HCT116 (cell line): ENCODE measurements at regions not wholly inside any gene's neighbourhood (a gene's known extent, or its start where the extent isn't known, plus 50 kb on each side); places are given as distances from the start of the nearest gene placed in this dataset.

ENCODE experiments used
- ATAC-seq: fragments of 200-7000 bp; cut with Tn5 transposase; 2 replicates; pipeline ENCODE4 v1.9.1; 2020; ENCODE audit warnings: mild to moderate bottlenecking, moderate library complexity
- BruUV-seq: library from RNA; stranded (reverse); fragments of 400-500 nt; replicated peaks from 2 replicates; lab custom pipeline; 2021; lab: Mats Ljungman, UMichigan
- CTCF ChIA-PET: fragments of 300-600 bp; sonication (Branson Sonifier 250); formaldehyde crosslinking; loops from one replicate; lab custom pipeline; 2021; ENCODE audit warnings: antibody characterized with exemption; lab: Charles Lee
- POLR2A ChIA-PET: fragments of 300-600, 350-600 bp; sonication (Branson Sonifier 250); formaldehyde crosslinking; loops from one replicate; lab custom pipeline; 2021; ENCODE audit warnings: antibody characterized with exemption; lab: Charles Lee
- RAD21 ChIA-PET, 2 experiments: fragments of 300-600 bp; sonication (Branson Sonifier 250); formaldehyde crosslinking; loops; one replicate each; lab custom pipeline; 2023; ENCODE audit warnings: low total read pairs in 2 of 2; ENCODE audit not compliant: uncharacterized antibody in 2 of 2, unreplicated experiment in 2 of 2, low non-redundant PET in 1 of 2; lab: Charles Lee
- DNase-seq: peaks from one replicate; pipeline ENCODE4 v3.0.0-alpha.2; 2010; ENCODE audit warnings: low read depth, low spot score
- H2AFZ ChIP-seq: fragments of 200-600 bp; shearing (Covaris generic), sonication (generic); 2 replicates; pipeline ENCODE4 v1.6.1; 2017; ENCODE audit warnings: low read depth, mixed run types, mixed read lengths, antibody characterized with exemption, low read length; ENCODE audit not compliant: poor library complexity, severe bottlenecking
- H3K27ac ChIP-seq: 2 replicates; pipeline ENCODE4 v1.5.1; 2012; ENCODE audit warnings: low read depth, low read length
- H3K27me3 ChIP-seq: fragments of 200-600 bp; sonication (generic); 2 replicates; pipeline ENCODE4 v1.6.1; 2016; ENCODE audit warnings: mixed run types, low read length, mixed read lengths; ENCODE audit not compliant: insufficient read depth
- H3K36me3 ChIP-seq, 2 experiments: fragments of 200-500 bp in 1 of 2; fragments of 200-600 bp in 1 of 2; sonication (Bioruptor generic) in 1 of 2; sonication (generic) in 1 of 2; 2 replicates each; pipeline versions ENCODE4 v1.5.1 to v1.6.1; 2014 to 2016; ENCODE audit warnings: low read length in 2 of 2, inconsistent platforms in 1 of 2, mixed read lengths in 1 of 2, mixed run types in 1 of 2; ENCODE audit not compliant: insufficient read depth in 2 of 2, control insufficient read depth in 1 of 2
- H3K4me1 ChIP-seq, 2 experiments: fragments of 200-600 bp in 1 of 2; sonication (generic) in 1 of 2; 2 replicates each; pipeline versions ENCODE4 v1.5.1 to v1.6.1; 2012 to 2017; ENCODE audit warnings: low read length in 2 of 2, inconsistent platforms in 1 of 2, mild to moderate bottlenecking in 1 of 2, mixed read lengths in 1 of 2, mixed run types in 1 of 2, moderate library complexity in 1 of 2; ENCODE audit not compliant: insufficient read depth in 2 of 2, control insufficient read depth in 1 of 2
- H3K4me2 ChIP-seq: fragments of 200-600 bp; sonication (generic); 2 replicates; pipeline ENCODE4 v1.6.1; 2017; ENCODE audit warnings: mixed run types, low read length, mixed read lengths
- H3K4me3 ChIP-seq, 2 experiments: fragments of 200-600 bp in 1 of 2; sonication (generic) in 1 of 2; replicated peaks in 1 of 2; 2 replicates each; pipeline ENCODE4 v1.5.1; 2011 to 2016; ENCODE audit warnings: low read length in 2 of 2, control low read depth in 1 of 2, low read depth in 1 of 2, mild to moderate bottlenecking in 1 of 2, mixed read lengths in 1 of 2, mixed run types in 1 of 2
- H3K79me2 ChIP-seq: fragments of 200-600 bp; sonication (generic); 2 replicates; pipeline ENCODE4 v1.6.1; 2017; ENCODE audit warnings: mild to moderate bottlenecking, mixed run types, low read length, moderate library complexity, mixed read lengths; ENCODE audit not compliant: insufficient read depth
- H3K9ac ChIP-seq: fragments of 200-600 bp; sonication (generic); 2 replicates; pipeline ENCODE4 v1.6.1; 2016; ENCODE audit warnings: low read length, mixed read lengths
- H3K9me2 ChIP-seq: fragments of 200-600 bp; sonication (generic), shearing (Covaris generic); 2 replicates; pipeline ENCODE4 v1.6.1; 2017; ENCODE audit warnings: mixed run types, mild to moderate bottlenecking, moderate library complexity; ENCODE audit not compliant: insufficient read depth
- H3K9me3 ChIP-seq, 2 experiments: fragments of 200-500 bp in 1 of 2; fragments of 200-600 bp in 1 of 2; sonication (Bioruptor generic) in 1 of 2; sonication (generic) in 1 of 2; 2 replicates each; pipeline ENCODE4 v1.6.1; 2014 to 2017; ENCODE audit warnings: low read length in 2 of 2, mixed read lengths in 2 of 2, inconsistent platforms in 1 of 2, low read depth in 1 of 2, mild to moderate bottlenecking in 1 of 2, mixed run types in 1 of 2, moderate library complexity in 1 of 2; ENCODE audit not compliant: control insufficient read depth in 1 of 2, insufficient read depth in 1 of 2
- H4K20me1 ChIP-seq: fragments of 200-600 bp; sonication (generic), shearing (Covaris generic); 2 replicates; pipeline ENCODE4 v1.6.1; 2017; ENCODE audit warnings: mixed run types, mild to moderate bottlenecking, moderate library complexity; ENCODE audit not compliant: insufficient read depth
- CBX3 ChIP-seq: IDR thresholded peaks from 2 replicates; pipeline ENCODE4 v1.6.1; 2012; ENCODE audit warnings: low read depth
- CEBPB ChIP-seq: IDR thresholded peaks from 2 replicates; pipeline ENCODE4 v1.6.1; 2012; ENCODE audit warnings: low read depth
- EGR1 ChIP-seq: IDR thresholded peaks from 2 replicates; pipeline ENCODE4 v1.6.1; 2012; ENCODE audit warnings: low read depth
- FOSL1 ChIP-seq: IDR thresholded peaks from 2 replicates; pipeline ENCODE4 v1.6.1; 2012; ENCODE audit warnings: low read depth
- JUND ChIP-seq: IDR thresholded peaks from 2 replicates; pipeline ENCODE4 v1.6.1; 2012
- POLR2A ChIP-seq: IDR thresholded peaks from 2 replicates; pipeline ENCODE4 v1.7.0; 2011; ENCODE audit warnings: borderline replicate concordance; ENCODE audit not compliant: insufficient read depth, insufficient read length; ENCODE audit errors: extremely low read depth
- POLR2AphosphoS5 ChIP-seq: IDR thresholded peaks from 2 replicates; pipeline ENCODE4 v1.6.1; 2011; ENCODE audit warnings: mild to moderate bottlenecking, low read depth, low read length, moderate library complexity
- RAD21 ChIP-seq: IDR thresholded peaks from 2 replicates; pipeline ENCODE4 v1.6.1; 2012; ENCODE audit warnings: low read depth, mild to moderate bottlenecking
- SIN3A ChIP-seq: IDR thresholded peaks from 2 replicates; pipeline ENCODE4 v1.6.1; 2012; ENCODE audit warnings: low read depth
- ZFX ChIP-seq: fragments of 450-650 bp; IDR thresholded peaks from 2 replicates; pipeline ENCODE4 v1.6.1; 2017
- ZNF274 ChIP-seq: fragments of 200-500 bp; sonication (Bioruptor generic); IDR thresholded peaks from 2 replicates; pipeline ENCODE4 v1.6.1; 2014; ENCODE audit warnings: mild to moderate bottlenecking, low read depth, low read length, inconsistent platforms
- intact Hi-C: fragments of 100-400 bp; cut with micrococcal nuclease; formaldehyde crosslinking; loops from 2 replicates; pipeline ENCODE4 v1.10.0; 2022
- TF ChIP-seq, protein P1 (sequence below): IDR thresholded peaks from 2 replicates; pipeline ENCODE4 v1.6.1; 2012
- TF ChIP-seq, protein P2 (sequence below): IDR thresholded peaks from 2 replicates; pipeline ENCODE4 v1.6.1; 2012; ENCODE audit warnings: low read depth

DNA sequence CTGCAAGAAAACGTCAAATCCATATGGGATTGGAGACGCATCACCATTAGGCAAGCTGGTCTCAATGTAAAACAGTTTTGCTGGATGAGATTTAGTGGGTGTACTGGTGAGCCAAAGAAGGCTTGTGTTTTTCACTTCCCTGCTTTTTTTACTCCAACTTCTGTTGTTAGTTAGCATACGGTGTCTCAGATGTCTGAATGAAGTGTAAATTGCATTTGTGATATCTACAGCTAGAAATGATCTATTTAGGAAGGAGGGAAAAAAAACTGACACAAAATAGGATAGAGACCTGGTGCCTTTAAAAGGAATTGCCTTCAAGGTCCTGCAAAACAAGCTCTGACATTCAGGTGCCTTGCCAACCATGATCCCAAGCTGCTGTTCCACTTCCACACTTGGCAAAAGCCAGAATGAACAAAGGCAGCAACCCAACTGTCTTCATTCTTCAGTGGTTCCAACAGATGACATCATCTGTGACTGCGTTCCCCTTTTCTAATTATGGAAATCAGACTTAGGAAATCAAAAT is 104.2 kb upstream of the RAI14 start:
- ChIA-PET CTCF (no interaction called here), RAD21 (no interaction called here), POLR2A (no interaction called here)
- Histone ChIP-seq H3K9ac (no peak overlapping the region), H4K20me1 (no peaks in the 10 kb centered on the region), H3K4me1 (no peaks in the 10 kb centered on the region), H2AFZ (no peak overlapping the region), H3K36me3 (no peaks in the 10 kb centered on the region), H3K9me2 (no peaks in the 10 kb centered on the region), H3K4me3 (no peak overlapping the region), H3K4me2 (no peak overlapping the region), H3K79me2 (no peaks in the 10 kb centered on the region), H3K27me3 (no peaks in the 10 kb centered on the region), H3K9me3 (no peaks in the 10 kb centered on the region), H3K27ac (no peak overlapping the region)
- intact Hi-C loops, result no loop called here
- BruUV-seq, result no TSS peak
- DNase-seq, result no peak
- no peak for ATAC-seq
- no peak for TF ChIP-seq POLR2AphosphoS5
- TF ChIP-seq ZFX, result no peak
- TF ChIP-seq SIN3A, result no peak
- TF ChIP-seq JUND, result no peak
- no peak for TF ChIP-seq CEBPB

DNA sequence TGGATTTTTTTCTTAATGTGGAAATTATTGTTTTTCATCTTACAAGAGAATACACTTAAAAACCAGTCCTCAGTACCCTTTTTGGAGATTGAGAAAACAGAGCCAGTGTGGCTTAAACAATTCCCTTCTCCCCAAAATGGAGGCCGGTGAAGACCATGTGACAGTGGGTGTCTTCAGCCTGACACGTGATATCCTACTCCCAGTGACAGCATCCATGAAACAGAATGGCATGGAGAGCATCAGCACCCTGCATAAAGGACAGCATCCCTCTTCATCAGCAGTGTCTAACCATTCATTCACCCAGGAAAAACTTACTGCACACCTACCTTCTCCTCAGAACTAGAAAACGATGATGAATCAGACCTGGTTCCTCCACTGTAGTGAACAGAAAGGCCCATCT is 103.4 kb upstream of the RAI14 start:
- no TSS peak for BruUV-seq
- RAD21 ChIA-PET, result no interaction called here
- H3K79me2 ChIP-seq, result no peaks in the 10 kb centered on the region
- no peaks in the 10 kb centered on the region for H3K4me1 ChIP-seq
- H3K36me3 ChIP-seq, result no peaks in the 10 kb centered on the region
- H4K20me1 ChIP-seq, result no peaks in the 10 kb centered on the region
- no peak overlapping the region for H3K4me2 ChIP-seq
- intact Hi-C loops, result no loop called here
- H3K9me2 ChIP-seq, result no peaks in the 10 kb centered on the region
- H3K27me3 ChIP-seq, result no peaks in the 10 kb centered on the region
- CTCF ChIA-PET, result no interaction called here
- no peak overlapping the region for H2AFZ ChIP-seq
- H3K4me3 ChIP-seq, result no peak overlapping the region
- POLR2A ChIA-PET, result no interaction called here
- H3K9me3 ChIP-seq, result no peaks in the 10 kb centered on the region
- ATAC-seq (no peak), DNase-seq (no peak)
- no peak overlapping the region for H3K27ac ChIP-seq
- H3K9ac ChIP-seq, result no peak overlapping the region
- TF ChIP-seq RAD21 (no peak), POLR2AphosphoS5 (no peak), EGR1 (no peak), FOSL1 (no peak), POLR2A (no peak), CBX3 (no peak), ZNF274 (no peak)
- TF ChIP-seq, protein P1, sequence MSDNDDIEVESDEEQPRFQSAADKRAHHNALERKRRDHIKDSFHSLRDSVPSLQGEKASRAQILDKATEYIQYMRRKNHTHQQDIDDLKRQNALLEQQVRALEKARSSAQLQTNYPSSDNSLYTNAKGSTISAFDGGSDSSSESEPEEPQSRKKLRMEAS, result no peak
- TF ChIP-seq, protein P2, sequence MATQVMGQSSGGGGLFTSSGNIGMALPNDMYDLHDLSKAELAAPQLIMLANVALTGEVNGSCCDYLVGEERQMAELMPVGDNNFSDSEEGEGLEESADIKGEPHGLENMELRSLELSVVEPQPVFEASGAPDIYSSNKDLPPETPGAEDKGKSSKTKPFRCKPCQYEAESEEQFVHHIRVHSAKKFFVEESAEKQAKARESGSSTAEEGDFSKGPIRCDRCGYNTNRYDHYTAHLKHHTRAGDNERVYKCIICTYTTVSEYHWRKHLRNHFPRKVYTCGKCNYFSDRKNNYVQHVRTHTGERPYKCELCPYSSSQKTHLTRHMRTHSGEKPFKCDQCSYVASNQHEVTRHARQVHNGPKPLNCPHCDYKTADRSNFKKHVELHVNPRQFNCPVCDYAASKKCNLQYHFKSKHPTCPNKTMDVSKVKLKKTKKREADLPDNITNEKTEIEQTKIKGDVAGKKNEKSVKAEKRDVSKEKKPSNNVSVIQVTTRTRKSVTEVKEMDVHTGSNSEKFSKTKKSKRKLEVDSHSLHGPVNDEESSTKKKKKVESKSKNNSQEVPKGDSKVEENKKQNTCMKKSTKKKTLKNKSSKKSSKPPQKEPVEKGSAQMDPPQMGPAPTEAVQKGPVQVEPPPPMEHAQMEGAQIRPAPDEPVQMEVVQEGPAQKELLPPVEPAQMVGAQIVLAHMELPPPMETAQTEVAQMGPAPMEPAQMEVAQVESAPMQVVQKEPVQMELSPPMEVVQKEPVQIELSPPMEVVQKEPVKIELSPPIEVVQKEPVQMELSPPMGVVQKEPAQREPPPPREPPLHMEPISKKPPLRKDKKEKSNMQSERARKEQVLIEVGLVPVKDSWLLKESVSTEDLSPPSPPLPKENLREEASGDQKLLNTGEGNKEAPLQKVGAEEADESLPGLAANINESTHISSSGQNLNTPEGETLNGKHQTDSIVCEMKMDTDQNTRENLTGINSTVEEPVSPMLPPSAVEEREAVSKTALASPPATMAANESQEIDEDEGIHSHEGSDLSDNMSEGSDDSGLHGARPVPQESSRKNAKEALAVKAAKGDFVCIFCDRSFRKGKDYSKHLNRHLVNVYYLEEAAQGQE, result no peak
